ENCODE measurements at regions not wholly inside any gene's neighbourhood (a gene's known extent, or its start where the extent isn't known, plus 50 kb on each side); places are given as distances from the start of the nearest gene placed in this dataset.

- Histone ChIP-seq H3K4me3 (replicated peaks in 1 of 3; ENCODE audit: low read depth in 2 of 3, low read length in 3 of 3) (no peak overlapping the region), H3K27ac (ENCODE audit: low read depth in 1 of 2, low read length in 2 of 2) (no peak overlapping the region), H2AFZ (ENCODE audit: insufficient read depth, low read depth, low read length, poor library complexity, severe bottlenecking) (no peak overlapping the region), H4K20me1 (ENCODE audit: insufficient read depth, low read length) (no peaks in the 10 kb centered on the region), H3K9me3 (replicated peaks in 1 of 2; ENCODE audit: control insufficient read depth in 1 of 2, insufficient read depth in 1 of 2, low read length in 2 of 2) (peaks cover 0 to 2% of the 10 kb centered on the region in 2 donors), H3K36me3 (replicated peaks in 1 of 2; ENCODE audit: control insufficient read depth in 1 of 2, insufficient read depth in 2 of 2, low read length in 2 of 2) (no peaks in the 10 kb centered on the region), H3K9ac (ENCODE audit: insufficient read depth, low read length, poor library complexity, severe bottlenecking) (no peak overlapping the region), H3K4me2 (replicated peaks; ENCODE audit: extremely low read depth, low read length, poor library complexity, severe bottlenecking) (no peak overlapping the region), H3K79me2 (ENCODE audit: insufficient read depth, low read length) (no peaks in the 10 kb centered on the region), H3K27me3 (ENCODE audit: control insufficient read depth in 2 of 2, insufficient read depth in 2 of 2, low read length in 2 of 2) (no peaks in the 10 kb centered on the region), H3K4me1 (ENCODE audit: control insufficient read depth in 1 of 2, insufficient read depth in 2 of 2, low read length in 2 of 2) (no peaks in the 10 kb centered on the region)
- intact Hi-C loops (cut with micrococcal nuclease) = no loop called here
- H3K27me3 Mint-ChIP-seq (ENCODE audit: low read depth in 3 of 3) = peaks cover 2 to 8% (median 7%) of the 10 kb centered on the region in 3 donors
- H3K27ac Mint-ChIP-seq = peak overlapping the region in 1 of 7 donors; percentile 30
- TF ChIP-seq CTCF (IDR thresholded peaks at IDR 0.05) = no peak
- H3K9me3 Mint-ChIP-seq = peaks cover 0 to 9% (median 3%) of the 10 kb centered on the region in 7 donors
- H3K4me1 Mint-ChIP-seq = no peaks in the 10 kb centered on the region
- DNase-seq = no peak
- no peak overlapping the region for H3K4me3 Mint-ChIP-seq
- H3K36me3 Mint-ChIP-seq = no peaks in the 10 kb centered on the region
- whole genome bisulfite sequencing (ENCODE audit: insufficient coverage) = 88% methylated on average over 5 of the region's 5 CpGs
These were observed 110.6 kb downstream of the TTC8 start for GRCh38 chr14:88935083-88935482.

- 100% methylated on average over 1 of the region's 3 CpGs for WGBS (ENCODE audit: insufficient coverage)
These were observed 113.3 kb downstream of the TTC8 start for GRCh38 chr14:88937706-88938105.

More at GRCh38 chr14:88937706-88938105, 113.3 kb downstream of the TTC8 start:
- no peaks in the 10 kb centered on the region for H4K20me1 ChIP-seq (ENCODE audit: insufficient read depth, low read length)
- H3K4me1 ChIP-seq (ENCODE audit: control insufficient read depth in 1 of 2, insufficient read depth in 2 of 2, low read length in 2 of 2) = no peaks in the 10 kb centered on the region
- H3K79me2 ChIP-seq (ENCODE audit: insufficient read depth, low read length) = no peaks in the 10 kb centered on the region
- DNase-seq = no peak
- peaks cover 2 to 6% (median 5%) of the 10 kb centered on the region in 3 donors for H3K27me3 Mint-ChIP-seq (ENCODE audit: low read depth in 3 of 3)
- no peak overlapping the region for H3K27ac Mint-ChIP-seq
- no peaks in the 10 kb centered on the region for H3K36me3 ChIP-seq (replicated peaks in 1 of 2; ENCODE audit: control insufficient read depth in 1 of 2, insufficient read depth in 2 of 2, low read length in 2 of 2)
- peaks cover 0 to 4% (median 2%) of the 10 kb centered on the region in 7 donors for H3K9me3 Mint-ChIP-seq
- no peaks in the 10 kb centered on the region for H3K9me3 ChIP-seq (replicated peaks in 1 of 2; ENCODE audit: control insufficient read depth in 1 of 2, insufficient read depth in 1 of 2, low read length in 2 of 2)
- TF ChIP-seq CTCF (IDR thresholded peaks at IDR 0.05) = no peak
- H3K4me3 ChIP-seq (replicated peaks in 1 of 3; ENCODE audit: low read depth in 2 of 3, low read length in 3 of 3) = no peak overlapping the region
- H3K9ac ChIP-seq (ENCODE audit: insufficient read depth, low read length, poor library complexity, severe bottlenecking) = no peak overlapping the region
- no peak overlapping the region for H2AFZ ChIP-seq (ENCODE audit: insufficient read depth, low read depth, low read length, poor library complexity, severe bottlenecking)
- H3K27ac ChIP-seq (ENCODE audit: low read depth in 1 of 2, low read length in 2 of 2) = no peak overlapping the region
- no peaks in the 10 kb centered on the region for H3K36me3 Mint-ChIP-seq
- intact Hi-C loops (cut with micrococcal nuclease) = no loop called here
- no peaks in the 10 kb centered on the region for H3K27me3 ChIP-seq (ENCODE audit: control insufficient read depth in 2 of 2, insufficient read depth in 2 of 2, low read length in 2 of 2)
- H3K4me2 ChIP-seq (replicated peaks; ENCODE audit: extremely low read depth, low read length, poor library complexity, severe bottlenecking) = no peak overlapping the region
- H3K4me3 Mint-ChIP-seq = no peak overlapping the region
- H3K4me1 Mint-ChIP-seq = no peaks in the 10 kb centered on the region
